H9 (cell line): ENCODE measurements at regions not wholly inside any gene's neighbourhood (a gene's known extent, or its start where the extent isn't known, plus 50 kb on each side); places are given as distances from the start of the nearest gene placed in this dataset.

ENCODE experiments used
- DNase-seq: peaks from one replicate; pipeline ENCODE4 v3.0.0-alpha.2; 2017
- H2AFZ ChIP-seq: one replicate; pipeline ENCODE4 v1.6.1; 2013; ENCODE audit warnings: mild to moderate bottlenecking, low read length, control low read depth, moderate library complexity
- H2AK5ac ChIP-seq: 2 replicates; pipeline ENCODE4 v1.6.1; 2013; ENCODE audit warnings: low read length, control low read depth, mixed read lengths; ENCODE audit not compliant: insufficient read length
- H2BK120ac ChIP-seq: one replicate; pipeline ENCODE4 v1.6.1; 2013; ENCODE audit warnings: low read depth, mild to moderate bottlenecking, low read length, control low read depth, inconsistent platforms; ENCODE audit not compliant: poor library complexity, severe bottlenecking
- H2BK12ac ChIP-seq: 2 replicates; pipeline ENCODE4 v1.6.1; 2013; ENCODE audit warnings: low read length, control low read depth, mixed read lengths, low read depth; ENCODE audit not compliant: insufficient read length
- H2BK15ac ChIP-seq: 2 replicates; pipeline ENCODE4 v1.6.1; 2013; ENCODE audit warnings: low read depth, low read length, control low read depth
- H2BK20ac ChIP-seq: one replicate; pipeline ENCODE4 v1.6.1; 2013; ENCODE audit warnings: low read depth, mild to moderate bottlenecking, low read length, control low read depth, inconsistent platforms; ENCODE audit not compliant: poor library complexity, severe bottlenecking
- H2BK5ac ChIP-seq: 2 replicates; pipeline ENCODE4 v1.6.1; 2013; ENCODE audit warnings: low read length, control low read depth, mixed read lengths; ENCODE audit not compliant: insufficient read length
- H3K14ac ChIP-seq: 2 replicates; pipeline ENCODE4 v1.6.1; 2013; ENCODE audit warnings: low read length, control low read depth; ENCODE audit not compliant: insufficient read depth
- H3K18ac ChIP-seq: 2 replicates; pipeline ENCODE4 v1.6.1; 2013; ENCODE audit warnings: low read depth, mild to moderate bottlenecking, mixed read lengths, low read length, control low read depth; ENCODE audit not compliant: insufficient read length
- H3K23ac ChIP-seq: 2 replicates; pipeline ENCODE4 v1.6.1; 2013; ENCODE audit warnings: low read length, control low read depth, mixed read lengths, low read depth; ENCODE audit not compliant: insufficient read length
- H3K23me2 ChIP-seq: 2 replicates; pipeline ENCODE4 v1.6.1; 2013; ENCODE audit warnings: low read depth, mild to moderate bottlenecking, mixed read lengths, low read length, control low read depth; ENCODE audit not compliant: insufficient read length, poor library complexity, severe bottlenecking
- H3K27ac ChIP-seq: 2 replicates; pipeline ENCODE4 v1.5.1; 2013; ENCODE audit warnings: low read length, control low read depth, mixed read lengths, low read depth; ENCODE audit not compliant: insufficient read length
- H3K27me3 ChIP-seq: 2 replicates; pipeline ENCODE4 v1.6.1; 2013; ENCODE audit warnings: low read length, control low read depth, inconsistent platforms; ENCODE audit not compliant: insufficient read depth
- H3K4ac ChIP-seq: 2 replicates; pipeline ENCODE4 v1.6.1; 2013; ENCODE audit warnings: low read depth, mild to moderate bottlenecking, control low read depth, inconsistent platforms, low read length, moderate library complexity
- H3K4me1 ChIP-seq: 2 replicates; pipeline ENCODE4 v1.6.1; 2013; ENCODE audit warnings: low read length, control low read depth, inconsistent platforms; ENCODE audit not compliant: insufficient read depth
- H3K4me2 ChIP-seq: 2 replicates; pipeline ENCODE4 v1.6.1; 2013; ENCODE audit warnings: low read length, control low read depth, mixed read lengths; ENCODE audit not compliant: insufficient read length, insufficient read depth
- H3K56ac ChIP-seq: 2 replicates; pipeline ENCODE4 v1.6.1; 2013; ENCODE audit warnings: low read depth, mild to moderate bottlenecking, mixed read lengths, low read length, control low read depth; ENCODE audit not compliant: insufficient read length
- H3K79me1 ChIP-seq: 2 replicates; pipeline ENCODE4 v1.6.1; 2013; ENCODE audit warnings: low read depth, mild to moderate bottlenecking, moderate library complexity, low read length, control low read depth, inconsistent platforms; ENCODE audit not compliant: insufficient read depth, poor library complexity, severe bottlenecking
- H3K79me2 ChIP-seq: 2 replicates; pipeline ENCODE4 v1.6.1; 2013; ENCODE audit warnings: low read length, control low read depth, inconsistent platforms; ENCODE audit not compliant: insufficient read depth
- H3K9ac ChIP-seq: 2 replicates; pipeline ENCODE4 v1.6.1; 2013; ENCODE audit warnings: low read length, control low read depth, mixed read lengths; ENCODE audit not compliant: insufficient read length; ENCODE audit errors: extremely low read depth
- H3K9me3 ChIP-seq: one replicate; pipeline ENCODE4 v1.6.1; 2013; ENCODE audit warnings: low read depth, low read length, inconsistent platforms; ENCODE audit not compliant: control insufficient read depth
- H3T11ph ChIP-seq: one replicate; pipeline ENCODE4 v1.6.1; 2013; ENCODE audit warnings: mild to moderate bottlenecking, low read length, control low read depth, inconsistent platforms
- H4K20me1 ChIP-seq: one replicate; pipeline ENCODE4 v1.6.1; 2013; ENCODE audit not compliant: control insufficient read depth, insufficient read length, insufficient read depth
- H4K5ac ChIP-seq: 2 replicates; pipeline ENCODE4 v1.6.1; 2013; ENCODE audit warnings: low read depth, mild to moderate bottlenecking, mixed read lengths, low read length, control low read depth; ENCODE audit not compliant: insufficient read length
- H4K8ac ChIP-seq: replicated peaks from 2 replicates; pipeline ENCODE4 v1.6.1; 2013; ENCODE audit warnings: low read length, control low read depth, mixed read lengths, low read depth; ENCODE audit not compliant: insufficient read length
- H4K91ac ChIP-seq: 2 replicates; pipeline ENCODE4 v1.6.1; 2013; ENCODE audit warnings: low read depth, mild to moderate bottlenecking, moderate library complexity, mixed read lengths, low read length, control low read depth; ENCODE audit not compliant: insufficient read length
- H3K27ac Mint-ChIP-seq, 3 experiments: 2 replicates in 2 of 3; 3 replicates in 1 of 3; pipeline ENCODE4 v1.8.0; 2020 to 2021; ENCODE audit warnings: mixed read lengths in 3 of 3, mild to moderate bottlenecking in 1 of 3, moderate library complexity in 1 of 3
- H3K27me3 Mint-ChIP-seq: 2 replicates; pipeline ENCODE4 v1.8.0; 2021; ENCODE audit warnings: low read depth, mild to moderate bottlenecking, moderate library complexity, mixed read lengths
- H3K36me3 Mint-ChIP-seq, 3 experiments: 2 replicates in 2 of 3; 3 replicates in 1 of 3; pipeline ENCODE4 v1.8.0; 2020 to 2021; ENCODE audit warnings: low read depth in 3 of 3, mixed read lengths in 3 of 3; ENCODE audit not compliant: insufficient read depth in 1 of 3
- H3K4me1 Mint-ChIP-seq, 2 experiments: 2 replicates each; pipeline ENCODE4 v1.8.0; 2020; ENCODE audit warnings: mixed read lengths in 2 of 2
- H3K4me3 Mint-ChIP-seq, 2 experiments: 2 replicates in 1 of 2; 3 replicates in 1 of 2; pipeline ENCODE4 v1.8.0; 2020 to 2021; ENCODE audit warnings: mild to moderate bottlenecking in 2 of 2, mixed read lengths in 2 of 2, moderate library complexity in 1 of 2
- H3K9me3 Mint-ChIP-seq, 2 experiments: 2 replicates in 1 of 2; 3 replicates in 1 of 2; pipeline ENCODE4 v1.8.0; 2020; ENCODE audit warnings: mild to moderate bottlenecking in 2 of 2, mixed read lengths in 2 of 2, moderate library complexity in 1 of 2
- WGBS: extraction: QIAGEN DNeasy Blood & Tissue Kit; methylation state at CpG from one replicate; pipeline ENCODE4 v1.1.7; 2013; ENCODE audit warnings: missing lambda C conversion rate, low lambda C conversion rate, mixed read lengths; ENCODE audit not compliant: insufficient read length; ENCODE audit errors: extremely low coverage; 5-methylcytosine and 5-hydroxymethylcytosine counted together
- TF ChIP-seq, protein P1 (sequence below): fragments of 200-600 bp; sonication (generic); conservative IDR thresholded peaks from 3 replicates; pipeline ENCODE4 v1.8.0; 2021; ENCODE audit warnings: antibody characterized with exemption, mild to moderate bottlenecking

DNA sequence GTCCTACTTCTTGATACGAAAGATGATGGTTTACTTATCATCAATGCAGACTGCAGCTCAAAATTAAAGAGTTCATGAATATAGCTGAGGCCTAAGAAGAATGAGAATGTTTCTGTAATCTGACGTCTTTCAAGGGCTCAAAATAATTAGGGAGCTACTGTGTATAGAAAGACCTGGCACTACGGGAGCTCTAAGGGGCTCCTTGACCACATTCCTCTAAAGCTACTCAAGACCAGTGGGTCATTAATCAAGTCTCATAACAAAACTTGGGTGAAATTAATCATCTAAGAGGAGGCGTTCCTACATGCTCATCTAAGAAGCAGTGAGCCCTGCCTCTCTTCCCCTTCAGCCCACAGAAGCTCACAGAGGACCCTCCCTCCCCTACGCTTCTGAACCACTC is 863.8 kb upstream of the AUTS2 start:
- Histone ChIP-seq H3K4me1 (no peaks in the 10 kb centered on the region; the same call in 1 of the 2 replicates), H2AK5ac (no peak overlapping the region), H4K5ac (no peak overlapping the region), H3K9me3 (no peaks in the 10 kb centered on the region), H3K56ac (no peak overlapping the region), H3K14ac (no peak overlapping the region), H2BK120ac (no peak overlapping the region), H3K79me1 (no peaks in the 10 kb centered on the region), H3K27ac (no peak overlapping the region), H2BK15ac (no peak overlapping the region), H3T11ph (no peak overlapping the region), H4K91ac (no peak overlapping the region), H2AFZ (no peak overlapping the region), H2BK20ac (no peak overlapping the region), H3K23ac (no peak overlapping the region), H3K4ac (no peak overlapping the region), H3K79me2 (no peaks in the 10 kb centered on the region), H3K9ac (no peak overlapping the region), H3K27me3 (no peaks in the 10 kb centered on the region), H2BK5ac (no peak overlapping the region), H4K20me1 (no peaks in the 10 kb centered on the region), H2BK12ac (no peak overlapping the region), H3K18ac (no peak overlapping the region), H3K4me2 (no peak overlapping the region), H4K8ac (no peak overlapping the region), H3K23me2 (no peaks in the 10 kb centered on the region)
- Mint-ChIP-seq H3K27me3 (no peaks in the 10 kb centered on the region; the same call in none of the 2 replicates), H3K4me3 (no peak overlapping the region), H3K36me3 (peaks cover 0 to 4% (median 2%) of the 10 kb centered on the region in 3 experiments; a peak in 2 of 7 replicates), H3K9me3 (peaks cover 0 to 2% of the 10 kb centered on the region in 2 experiments; a peak in 1 of 5 replicates), H3K27ac (no peak overlapping the region), H3K4me1 (peaks cover 16 to 20% of the 10 kb centered on the region in 2 experiments)
- TF ChIP-seq, protein P1, sequence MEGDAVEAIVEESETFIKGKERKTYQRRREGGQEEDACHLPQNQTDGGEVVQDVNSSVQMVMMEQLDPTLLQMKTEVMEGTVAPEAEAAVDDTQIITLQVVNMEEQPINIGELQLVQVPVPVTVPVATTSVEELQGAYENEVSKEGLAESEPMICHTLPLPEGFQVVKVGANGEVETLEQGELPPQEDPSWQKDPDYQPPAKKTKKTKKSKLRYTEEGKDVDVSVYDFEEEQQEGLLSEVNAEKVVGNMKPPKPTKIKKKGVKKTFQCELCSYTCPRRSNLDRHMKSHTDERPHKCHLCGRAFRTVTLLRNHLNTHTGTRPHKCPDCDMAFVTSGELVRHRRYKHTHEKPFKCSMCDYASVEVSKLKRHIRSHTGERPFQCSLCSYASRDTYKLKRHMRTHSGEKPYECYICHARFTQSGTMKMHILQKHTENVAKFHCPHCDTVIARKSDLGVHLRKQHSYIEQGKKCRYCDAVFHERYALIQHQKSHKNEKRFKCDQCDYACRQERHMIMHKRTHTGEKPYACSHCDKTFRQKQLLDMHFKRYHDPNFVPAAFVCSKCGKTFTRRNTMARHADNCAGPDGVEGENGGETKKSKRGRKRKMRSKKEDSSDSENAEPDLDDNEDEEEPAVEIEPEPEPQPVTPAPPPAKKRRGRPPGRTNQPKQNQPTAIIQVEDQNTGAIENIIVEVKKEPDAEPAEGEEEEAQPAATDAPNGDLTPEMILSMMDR = no peak
- no CpG with 5 or more reads among the region's 5 CpGs for WGBS
- no peak for DNase-seq
